ENCODE measurements at regions not wholly inside any gene's neighbourhood (a gene's known extent, or its start where the extent isn't known, plus 50 kb on each side); places are given as distances from the start of the nearest gene placed in this dataset.

GRCh38 chr16:54437401-54437800 lies 150.8 kb upstream of the IRX3 start:
- TF ChIP-seq TAF1 (IDR thresholded peaks at IDR 0.05; ENCODE audit: borderline replicate concordance, insufficient read depth, low read length) (no peak), POLR2AphosphoS5 (IDR thresholded peaks at IDR 0.05; ENCODE audit: low read depth, low read length) (no peak), SIN3A (IDR thresholded peaks at IDR 0.05; ENCODE audit: borderline replicate concordance, insufficient read depth, low read length) (no peak), FOXP2 (optimal IDR thresholded peaks at IDR 0.05; ENCODE audit: borderline replicate concordance, extremely low read depth, extremely low read length, insufficient read depth) (no peak), REST (IDR thresholded peaks at IDR 0.05; ENCODE audit: insufficient read depth in 1 of 2, low read depth in 2 of 2, low read length in 2 of 2) (no peak)

GRCh38 chr16:54436346-54436745 lies 149.8 kb upstream of the IRX3 start:
- TF ChIP-seq TAF1 (IDR thresholded peaks at IDR 0.05; ENCODE audit: borderline replicate concordance, insufficient read depth, low read length): no peak

GRCh38 chr16:54434859-54435258 lies 148.3 kb upstream of the IRX3 start:
- TF ChIP-seq SIN3A (IDR thresholded peaks at IDR 0.05; ENCODE audit: borderline replicate concordance, insufficient read depth, low read length): no peak
- TF ChIP-seq REST (IDR thresholded peaks at IDR 0.05; ENCODE audit: insufficient read depth in 1 of 2, low read depth in 2 of 2, low read length in 2 of 2): no peak
- no peak for TF ChIP-seq POLR2AphosphoS5 (IDR thresholded peaks at IDR 0.05; ENCODE audit: low read depth, low read length)
- TF ChIP-seq TAF1 (IDR thresholded peaks at IDR 0.05; ENCODE audit: borderline replicate concordance, insufficient read depth, low read length): no peak
- no peak for TF ChIP-seq FOXP2 (optimal IDR thresholded peaks at IDR 0.05; ENCODE audit: borderline replicate concordance, extremely low read depth, extremely low read length, insufficient read depth)

DNA sequence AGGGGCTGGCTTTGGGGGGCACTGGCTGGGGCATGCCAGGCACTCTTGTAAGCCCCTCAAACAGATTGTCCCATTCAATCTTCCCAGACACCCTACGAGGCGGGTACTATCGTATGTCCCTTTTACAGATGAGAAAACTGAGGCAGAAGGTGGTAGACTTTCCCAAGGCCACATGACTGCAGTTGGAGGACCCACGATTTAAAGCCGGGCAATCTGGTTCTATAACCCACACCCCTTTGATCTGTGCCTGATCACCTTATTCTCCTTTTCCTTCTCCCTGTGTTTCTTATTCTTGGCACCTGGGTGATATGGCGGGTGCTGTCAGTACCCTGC lies 146.3 kb upstream of the IRX3 start:
- TF ChIP-seq POLR2AphosphoS5 (IDR thresholded peaks at IDR 0.05; ENCODE audit: low read depth, low read length) (no peak), TAF1 (IDR thresholded peaks at IDR 0.05; ENCODE audit: borderline replicate concordance, insufficient read depth, low read length) (no peak), FOXP2 (optimal IDR thresholded peaks at IDR 0.05; ENCODE audit: borderline replicate concordance, extremely low read depth, extremely low read length, insufficient read depth) (no peak), REST (IDR thresholded peaks at IDR 0.05; ENCODE audit: insufficient read depth in 1 of 2, low read depth in 2 of 2, low read length in 2 of 2) (no peak), SIN3A (IDR thresholded peaks at IDR 0.05; ENCODE audit: borderline replicate concordance, insufficient read depth, low read length) (no peak)

DNA sequence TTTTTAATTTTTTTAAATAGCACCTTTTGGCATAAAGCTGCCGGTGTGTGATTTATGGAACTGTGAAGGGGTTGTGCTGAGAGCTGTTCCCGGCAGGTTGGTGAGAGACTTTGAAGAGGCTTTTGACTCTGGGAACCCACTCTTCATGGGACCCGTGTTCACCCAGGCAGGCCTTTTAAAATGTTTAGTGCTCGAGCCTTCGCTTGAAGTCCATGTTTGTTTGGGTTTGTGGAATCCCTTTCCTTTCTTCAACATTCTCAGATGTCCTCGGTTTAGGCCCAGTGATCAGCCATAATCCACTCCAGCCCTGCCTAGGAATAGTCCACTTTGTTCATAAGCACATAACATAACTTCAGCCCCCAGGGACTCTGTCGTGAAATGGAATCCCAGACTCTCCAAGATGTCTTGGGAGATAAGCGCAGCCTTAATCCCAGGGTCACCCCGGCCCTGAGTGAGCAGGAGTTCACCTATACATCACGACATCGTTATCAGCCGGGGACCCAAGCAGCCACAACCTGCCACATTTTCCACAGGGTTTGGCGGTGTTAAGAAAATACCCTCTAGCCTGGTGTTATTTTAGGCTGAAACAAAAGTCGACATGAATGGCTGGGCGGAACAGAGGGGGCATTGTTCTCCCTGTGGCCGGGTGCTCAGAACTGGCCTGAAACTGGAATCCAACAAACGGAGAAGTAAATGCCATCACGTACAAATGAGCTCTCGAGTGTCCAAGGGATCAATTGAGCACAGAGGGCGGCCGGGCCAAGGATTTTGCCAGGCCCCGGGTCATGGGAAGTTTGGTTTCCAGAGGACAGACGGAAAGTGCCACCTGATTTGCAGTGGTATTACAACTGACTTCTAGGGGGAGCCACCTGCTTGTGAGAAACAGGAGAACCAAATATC lies 145.7 kb upstream of the IRX3 start:
- no peak for TF ChIP-seq SIN3A (IDR thresholded peaks at IDR 0.05; ENCODE audit: borderline replicate concordance, insufficient read depth, low read length)
- no peak for TF ChIP-seq TAF1 (IDR thresholded peaks at IDR 0.05; ENCODE audit: borderline replicate concordance, insufficient read depth, low read length)
- no peak for TF ChIP-seq FOXP2 (optimal IDR thresholded peaks at IDR 0.05; ENCODE audit: borderline replicate concordance, extremely low read depth, extremely low read length, insufficient read depth)
- TF ChIP-seq REST (IDR thresholded peaks at IDR 0.05; ENCODE audit: insufficient read depth in 1 of 2, low read depth in 2 of 2, low read length in 2 of 2): no peak
- TF ChIP-seq POLR2AphosphoS5 (IDR thresholded peaks at IDR 0.05; ENCODE audit: low read depth, low read length): no peak
